H1 (cell line): ENCODE measurements at regions not wholly inside any gene's neighbourhood (a gene's known extent, or its start where the extent isn't known, plus 50 kb on each side); places are given as distances from the start of the nearest gene placed in this dataset.

Experiments
- CTCF ChIA-PET: fragments of 300-600 bp; sonication (Branson Sonifier 250); formaldehyde crosslinking; loops from one replicate; lab custom pipeline; 2021; ENCODE audit not compliant: partially characterized antibody; lab: Charles Lee
- POLR2A ChIA-PET: fragments of 300-600 bp; sonication (Branson Sonifier 250); formaldehyde crosslinking; loops from one replicate; lab custom pipeline; 2021; ENCODE audit warnings: inconsistent platforms; ENCODE audit not compliant: partially characterized antibody; lab: Charles Lee
- DNase-seq, 2 experiments: peaks; one replicate each; pipeline versions ENCODE4 v3.0.0 to v3.0.0-alpha.2; 2010 to 2022; ENCODE audit warnings: low spot score in 2 of 2, low read depth in 1 of 2, mixed read lengths in 1 of 2
- FAIRE-seq: peaks from 2 replicates; lab custom pipeline; 2011; peaks lifted over from hg19 to GRCh38; lab: Jason Lieb, UNC
- H2AFZ ChIP-seq: 2 replicates; pipeline ENCODE4 v1.8.1; 2012; ENCODE audit warnings: low read length, inconsistent platforms
- H2AK5ac ChIP-seq: 2 replicates; pipeline ENCODE4 v1.6.1; 2013; ENCODE audit warnings: low read depth, low read length
- H2BK120ac ChIP-seq: replicated peaks from 2 replicates; pipeline ENCODE3; 2013; ENCODE audit warnings: low read depth, low read length, inconsistent platforms
- H2BK12ac ChIP-seq: 2 replicates; pipeline ENCODE4 v1.6.1; 2013; ENCODE audit warnings: low read depth, low read length
- H2BK15ac ChIP-seq: 2 replicates; pipeline ENCODE4 v1.6.1; 2013; ENCODE audit warnings: low read length
- H2BK20ac ChIP-seq: 2 replicates; pipeline ENCODE4 v1.6.1; 2013; ENCODE audit warnings: low read length
- H2BK5ac ChIP-seq: 2 replicates; pipeline ENCODE4 v1.6.1; 2013; ENCODE audit warnings: low read depth, low read length
- H3K14ac ChIP-seq: 2 replicates; pipeline ENCODE4 v1.6.1; 2013; ENCODE audit warnings: inconsistent platforms; ENCODE audit not compliant: insufficient read length
- H3K18ac ChIP-seq: 2 replicates; pipeline ENCODE4 v1.6.1; 2013; ENCODE audit warnings: low read length; ENCODE audit errors: extremely low read depth
- H3K23ac ChIP-seq: 2 replicates; pipeline ENCODE4 v1.6.1; 2013; ENCODE audit warnings: inconsistent platforms; ENCODE audit not compliant: insufficient read length
- H3K23me2 ChIP-seq: 2 replicates; pipeline ENCODE4 v1.6.1; 2013; ENCODE audit warnings: low read depth, low read length
- H3K27ac ChIP-seq: 2 replicates; pipeline ENCODE4 v1.6.1; 2011; ENCODE audit warnings: low read depth, low read length, inconsistent platforms
- H3K27me3 ChIP-seq, 4 experiments: replicated peaks in 1 of 4; 1 replicate in 1 of 4; 2 replicates in 3 of 4; pipeline versions ENCODE4 v1.6.1 to v1.8.1; 2011 to 2013; ENCODE audit warnings: low read length in 3 of 4, mild to moderate bottlenecking in 3 of 4, inconsistent platforms in 2 of 4, mixed read lengths in 2 of 4, moderate library complexity in 1 of 4; ENCODE audit not compliant: control insufficient read depth in 3 of 4, insufficient read depth in 3 of 4; ENCODE audit errors: extremely low read depth in 1 of 4
- H3K36me3 ChIP-seq, 4 experiments: 2 replicates each; pipeline versions ENCODE4 v1.6.1 to v1.8.1; 2011 to 2013; ENCODE audit warnings: mild to moderate bottlenecking in 4 of 4, low read length in 3 of 4, moderate library complexity in 2 of 4, control low read depth in 1 of 4, inconsistent platforms in 1 of 4; ENCODE audit not compliant: insufficient read depth in 4 of 4, control insufficient read depth in 2 of 4
- H3K4ac ChIP-seq: replicated peaks from 2 replicates; pipeline ENCODE3; 2013; ENCODE audit warnings: low read length, low read depth, mixed read lengths, inconsistent platforms; ENCODE audit not compliant: insufficient read length
- H3K4me1 ChIP-seq, 4 experiments: replicated peaks in 1 of 4; 1 replicate in 1 of 4; 2 replicates in 3 of 4; pipeline versions ENCODE4 v1.6.1 to v1.8.1; 2011 to 2013; ENCODE audit warnings: low read length in 3 of 4, inconsistent platforms in 2 of 4, mixed read lengths in 1 of 4; ENCODE audit not compliant: insufficient read depth in 4 of 4, control insufficient read depth in 3 of 4
- H3K4me2 ChIP-seq, 2 experiments: 2 replicates each; pipeline versions ENCODE4 v1.6.1 to v1.8.1; 2011 to 2013; ENCODE audit warnings: low read depth in 2 of 2, low read length in 2 of 2, control low read depth in 1 of 2, inconsistent platforms in 1 of 2, mild to moderate bottlenecking in 1 of 2; ENCODE audit not compliant: insufficient read depth in 1 of 2
- H3K4me3 ChIP-seq, 4 experiments: fragments of 200-600, 300-600 bp in 1 of 4; sonication (generic), shearing (Covaris generic), sonication (Bioruptor Twin) in 1 of 4; 2 replicates each; pipeline versions ENCODE4 v1.5.1 to v1.8.1; 2011 to 2016; ENCODE audit warnings: low read length in 4 of 4, low read depth in 3 of 4, control low read depth in 2 of 4, inconsistent platforms in 2 of 4, mild to moderate bottlenecking in 2 of 4, mixed read lengths in 1 of 4, moderate library complexity in 1 of 4; ENCODE audit not compliant: insufficient read depth in 2 of 4; ENCODE audit errors: extremely low read depth in 1 of 4
- H3K56ac ChIP-seq: replicated peaks from 2 replicates; pipeline ENCODE3; 2013; ENCODE audit warnings: low read depth, mild to moderate bottlenecking, mixed read lengths, low read length, inconsistent platforms; ENCODE audit not compliant: insufficient read length
- H3K79me1 ChIP-seq: 2 replicates; pipeline ENCODE4 v1.6.1; 2013; ENCODE audit warnings: low read depth, low read length, control low read depth
- H3K79me2 ChIP-seq, 2 experiments: 2 replicates each; pipeline versions ENCODE4 v1.6.1 to v1.8.1; 2012 to 2013; ENCODE audit warnings: low read length in 2 of 2, mild to moderate bottlenecking in 2 of 2, inconsistent platforms in 1 of 2; ENCODE audit not compliant: insufficient read depth in 2 of 2, control insufficient read depth in 1 of 2
- H3K9ac ChIP-seq, 4 experiments: replicated peaks in 1 of 4; 1 replicate in 1 of 4; 2 replicates in 3 of 4; pipeline versions ENCODE4 v1.6.1 to v1.8.1; 2011 to 2013; ENCODE audit warnings: low read depth in 3 of 4, low read length in 3 of 4, control low read depth in 2 of 4, mild to moderate bottlenecking in 2 of 4, moderate library complexity in 2 of 4, inconsistent platforms in 1 of 4; ENCODE audit errors: extremely low read depth in 1 of 4
- H3K9me3 ChIP-seq, 2 experiments: 2 replicates each; pipeline versions ENCODE4 v1.6.1 to v1.8.1; 2012 to 2013; ENCODE audit warnings: mild to moderate bottlenecking in 2 of 2, moderate library complexity in 2 of 2, control low read depth in 1 of 2, inconsistent platforms in 1 of 2, low read depth in 1 of 2, low read length in 1 of 2, mixed read lengths in 1 of 2; ENCODE audit not compliant: insufficient read depth in 2 of 2
- H4K20me1 ChIP-seq, 2 experiments: replicated peaks in 1 of 2; 2 replicates each; pipeline versions ENCODE3 to v1.8.1; 2011 to 2013; ENCODE audit warnings: inconsistent platforms in 2 of 2, low read length in 2 of 2, mild to moderate bottlenecking in 1 of 2; ENCODE audit not compliant: insufficient read depth in 2 of 2, control insufficient read depth in 1 of 2
- H4K5ac ChIP-seq: 2 replicates; pipeline ENCODE4 v1.6.1; 2013; ENCODE audit warnings: low read length, low read depth, mixed read lengths, inconsistent platforms; ENCODE audit not compliant: insufficient read length
- H4K8ac ChIP-seq: 2 replicates; pipeline ENCODE4 v1.8.0; 2013; ENCODE audit warnings: mild to moderate bottlenecking, moderate library complexity, low read length, inconsistent platforms; ENCODE audit not compliant: insufficient read depth; ENCODE audit errors: extremely low read depth
- H4K91ac ChIP-seq: replicated peaks from 2 replicates; pipeline ENCODE3; 2013; ENCODE audit warnings: low read length, mixed read lengths, inconsistent platforms; ENCODE audit not compliant: insufficient read length
- ASH2L ChIP-seq: fragments of 200-600, 300-600 bp; sonication (generic); IDR thresholded peaks from one replicate; pipeline ENCODE4 v1.7.1; 2017; ENCODE audit warnings: low read length
- BCL11A ChIP-seq, 2 experiments: IDR thresholded peaks; one replicate each; pipeline ENCODE4 v1.6.1; 2011; ENCODE audit warnings: low read depth in 2 of 2, low read length in 2 of 2, mild to moderate bottlenecking in 2 of 2
- BRCA1 ChIP-seq: IDR thresholded peaks from 2 replicates; pipeline ENCODE4 v1.6.1; 2012; ENCODE audit warnings: low read depth, low read length, improper control_type of control experiment
- CEBPB ChIP-seq: IDR thresholded peaks from 2 replicates; pipeline ENCODE4 v1.6.1; 2012; ENCODE audit warnings: low read depth, low read length
- CHD2 ChIP-seq: IDR thresholded peaks from 2 replicates; pipeline ENCODE4 v1.6.1; 2012; ENCODE audit warnings: low read length, improper control_type of control experiment
- NRF1 ChIP-seq: IDR thresholded peaks from 2 replicates; pipeline ENCODE4 v1.6.1; 2011; ENCODE audit warnings: mild to moderate bottlenecking, low read depth, low read length, improper control_type of control experiment
- PHF8 ChIP-seq: fragments of 200-600 bp; sonication (generic); conservative IDR thresholded peaks from 2 replicates; pipeline ENCODE4 v1.7.1; 2012; ENCODE audit warnings: low read depth, mild to moderate bottlenecking, inconsistent platforms, low read length, moderate library complexity
- RXRA ChIP-seq: IDR thresholded peaks from 2 replicates; pipeline ENCODE4 v1.6.1; 2011; ENCODE audit warnings: low read depth, mild to moderate bottlenecking, low read length, moderate library complexity; ENCODE audit not compliant: insufficient read depth
- TBP ChIP-seq: IDR thresholded peaks from 2 replicates; pipeline ENCODE4 v1.6.1; 2011; ENCODE audit warnings: low read depth, low read length, improper control_type of control experiment
- ZNF274 ChIP-seq: IDR thresholded peaks from 2 replicates; pipeline ENCODE4 v1.7.0; 2012; ENCODE audit warnings: low read length, borderline replicate concordance; ENCODE audit errors: extremely low read depth
- WGBS, 2 experiments: shearing (Covaris generic) in 1 of 2; methylation state at CpG; one replicate each; pipeline versions ENCODE4 v1.1.6 to v1.1.7; 2013 to 2015; ENCODE audit warnings: low lambda C conversion rate in 2 of 2, mixed read lengths in 2 of 2, inconsistent platforms in 1 of 2, low coverage in 1 of 2, missing lambda C conversion rate in 1 of 2; ENCODE audit not compliant: insufficient replicate concordance in 2 of 2, insufficient coverage in 1 of 2, insufficient read length in 1 of 2; ENCODE audit errors: extremely low coverage in 1 of 2, missing lambda C conversion rate in 1 of 2; 5-methylcytosine and 5-hydroxymethylcytosine counted together
- TF ChIP-seq, protein P1 (sequence below): IDR thresholded peaks from 2 replicates; pipeline ENCODE4 v1.6.1; 2012; ENCODE audit warnings: low read length, inconsistent platforms

DNA sequence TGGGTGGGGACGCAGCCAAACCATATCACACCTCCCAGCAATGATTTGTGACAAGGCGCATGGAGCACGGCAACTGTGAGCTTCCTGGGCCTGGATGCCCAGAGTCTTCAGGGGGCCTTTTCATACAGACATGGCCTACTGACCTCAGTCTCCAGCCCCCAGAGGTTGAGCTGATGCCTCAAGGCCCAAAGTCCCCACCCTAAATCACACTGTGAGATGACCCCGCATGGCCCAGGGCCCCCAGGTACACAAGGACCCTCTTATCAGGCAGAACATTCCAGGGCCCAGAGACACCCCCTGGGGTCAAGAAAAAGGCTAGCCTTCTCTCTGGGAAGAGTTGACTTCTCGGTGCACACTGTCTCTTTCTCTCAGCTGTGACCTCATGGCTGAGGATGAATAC is 179.7 kb upstream of the C1orf174 start:
- ChIA-PET CTCF (no interaction called here), POLR2A (no interaction called here)
- WGBS, 2 experiments = 86% methylated on average over 5 of the region's 5 CpGs; no CpG with 5 or more reads in 1 of the 2 experiments
- no peaks in the 10 kb centered on the region for H4K20me1 ChIP-seq
- no peak overlapping the region for H2BK120ac ChIP-seq
- no peak overlapping the region for H4K8ac ChIP-seq
- no peak overlapping the region for H3K18ac ChIP-seq
- no peak overlapping the region for H3K56ac ChIP-seq
- H3K23ac ChIP-seq = no peak overlapping the region
- H3K23me2 ChIP-seq = peaks cover 3% of the 10 kb centered on the region; the same call in 1 of the 2 replicates
- H3K4me2 ChIP-seq = no peak overlapping the region
- no peak overlapping the region for H3K9ac ChIP-seq
- H3K79me2 ChIP-seq = no peaks in the 10 kb centered on the region
- FAIRE-seq = no peak
- DNase-seq = no peak
- no peak overlapping the region for H2BK12ac ChIP-seq
- no peaks in the 10 kb centered on the region for H3K4me1 ChIP-seq
- no peak overlapping the region for H2AK5ac ChIP-seq
- H3K27ac ChIP-seq = no peak overlapping the region
- H2BK5ac ChIP-seq = no peak overlapping the region
- peaks cover 0 to 5% of the 10 kb centered on the region in 2 experiments; a peak in 2 of 4 replicates for H3K9me3 ChIP-seq
- H3K27me3 ChIP-seq = no peaks in the 10 kb centered on the region
- H4K91ac ChIP-seq = no peak overlapping the region
- no peak overlapping the region for H3K4ac ChIP-seq
- no peak overlapping the region for H2AFZ ChIP-seq
- H3K4me3 ChIP-seq = no peak overlapping the region
- no peak overlapping the region for H2BK15ac ChIP-seq
- no peak overlapping the region for H2BK20ac ChIP-seq
- no peaks in the 10 kb centered on the region for H3K36me3 ChIP-seq
- H3K14ac ChIP-seq = no peak overlapping the region
- no peaks in the 10 kb centered on the region for H3K79me1 ChIP-seq
- H4K5ac ChIP-seq = no peak overlapping the region
- TF ChIP-seq ZNF274 (no peak), NRF1 (no peak), BRCA1 (no peak), CHD2 (no peak), CEBPB (no peak), BCL11A (IDR thresholded peaks at IDR 0.05; ENCODE audit: low read depth in 2 of 2, low read length in 2 of 2) (no peak), RXRA (no peak), PHF8 (no peak), TBP (no peak), ASH2L (no peak)
- TF ChIP-seq, protein P1, sequence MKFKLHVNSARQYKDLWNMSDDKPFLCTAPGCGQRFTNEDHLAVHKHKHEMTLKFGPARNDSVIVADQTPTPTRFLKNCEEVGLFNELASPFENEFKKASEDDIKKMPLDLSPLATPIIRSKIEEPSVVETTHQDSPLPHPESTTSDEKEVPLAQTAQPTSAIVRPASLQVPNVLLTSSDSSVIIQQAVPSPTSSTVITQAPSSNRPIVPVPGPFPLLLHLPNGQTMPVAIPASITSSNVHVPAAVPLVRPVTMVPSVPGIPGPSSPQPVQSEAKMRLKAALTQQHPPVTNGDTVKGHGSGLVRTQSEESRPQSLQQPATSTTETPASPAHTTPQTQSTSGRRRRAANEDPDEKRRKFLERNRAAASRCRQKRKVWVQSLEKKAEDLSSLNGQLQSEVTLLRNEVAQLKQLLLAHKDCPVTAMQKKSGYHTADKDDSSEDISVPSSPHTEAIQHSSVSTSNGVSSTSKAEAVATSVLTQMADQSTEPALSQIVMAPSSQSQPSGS = no peak
